ENCODE measurements at regions not wholly inside any gene's neighbourhood (a gene's known extent, or its start where the extent isn't known, plus 50 kb on each side); places are given as distances from the start of the nearest gene placed in this dataset.
"Not testable (repeated sequence)": the region's sequence is repeated elsewhere in the genome, so short reads cannot be mapped to it uniquely, and the experiment has no call there.

GRCh38 chr9:63912451-63912850 lies 1372.6 kb downstream of the FOXD4L5 start:
- not testable (repeated sequence) for H3K4me3 ChIP-seq, H3K27me3 ChIP-seq, H3K9me3 ChIP-seq, H3K36me3 ChIP-seq, DNase-seq

- not testable (repeated sequence) for H3K4me3 ChIP-seq, H3K9me3 ChIP-seq, H3K36me3 ChIP-seq, H3K27me3 ChIP-seq, DNase-seq
These were observed 1375.9 kb downstream of the FOXD4L5 start for GRCh38 chr9:63909076-63909475.

GRCh38 chr9:63899637-63900190 lies 1385.3 kb downstream of the FOXD4L5 start:
- not testable (repeated sequence) for H3K27me3 ChIP-seq, DNase-seq, H3K36me3 ChIP-seq, H3K4me3 ChIP-seq, H3K9me3 ChIP-seq

- H3K36me3 ChIP-seq, H3K4me3 ChIP-seq, H3K9me3 ChIP-seq, DNase-seq, H3K27me3 ChIP-seq: not testable (repeated sequence)
These were observed 1403.6 kb downstream of the FOXD4L5 start for GRCh38 chr9:63881386-63881785.

- H3K36me3 ChIP-seq, H3K9me3 ChIP-seq, H3K4me3 ChIP-seq, DNase-seq, H3K27me3 ChIP-seq: not testable (repeated sequence)
These were observed 1408.6 kb downstream of the FOXD4L5 start for GRCh38 chr9:63876380-63876779.

- Histone ChIP-seq H3K27me3 (no peaks in the 10 kb centered on the region), H3K4me3 (no peak overlapping the region)
- no peak for DNase-seq
These were observed 1425.4 kb downstream of the FOXD4L5 start for GRCh38 chr9:63859475-63860215.

GRCh38 chr9:63859090-63859474 lies 1425.9 kb downstream of the FOXD4L5 start:
- not testable (repeated sequence) for H3K27me3 ChIP-seq, H3K4me3 ChIP-seq, H3K9me3 ChIP-seq, H3K36me3 ChIP-seq, DNase-seq

More at GRCh38 chr9:63859475-63860215, 1425.4 kb downstream of the FOXD4L5 start:
- H3K36me3 ChIP-seq = no peaks in the 10 kb centered on the region
- H3K9me3 ChIP-seq = no peaks in the 10 kb centered on the region

- not testable (repeated sequence) for H3K27me3 ChIP-seq, H3K9me3 ChIP-seq, DNase-seq, H3K4me3 ChIP-seq, H3K36me3 ChIP-seq
These were observed 1431.8 kb downstream of the FOXD4L5 start for GRCh38 chr9:63853140-63853751.

- not testable (repeated sequence) for H3K9me3 ChIP-seq, DNase-seq
These were observed 1460.2 kb downstream of the FOXD4L5 start for GRCh38 chr9:63824804-63825203.

GRCh38 chr9:63823375-63824201 lies 1461.4 kb downstream of the FOXD4L5 start:
- not testable (repeated sequence) for DNase-seq, H3K9me3 ChIP-seq, H3K36me3 ChIP-seq, H3K27me3 ChIP-seq, H3K4me3 ChIP-seq

More at GRCh38 chr9:63824804-63825203, 1460.2 kb downstream of the FOXD4L5 start:
- H3K4me3 ChIP-seq, H3K27me3 ChIP-seq, H3K36me3 ChIP-seq: not testable (repeated sequence)

GRCh38 chr9:63822615-63823374 lies 1462.2 kb downstream of the FOXD4L5 start:
- peak; percentile 14 for DNase-seq
- not testable (repeated sequence) for H3K4me3 ChIP-seq, H3K9me3 ChIP-seq, H3K27me3 ChIP-seq, H3K36me3 ChIP-seq

- not testable (repeated sequence) for H3K4me3 ChIP-seq, DNase-seq, H3K27me3 ChIP-seq, H3K36me3 ChIP-seq, H3K9me3 ChIP-seq
These were observed 1463.7 kb downstream of the FOXD4L5 start for GRCh38 chr9:63821293-63821692.

GRCh38 chr9:63820882-63821281 lies 1464.1 kb downstream of the FOXD4L5 start:
- not testable (repeated sequence) for H3K27me3 ChIP-seq, H3K4me3 ChIP-seq, H3K36me3 ChIP-seq, H3K9me3 ChIP-seq, DNase-seq

- H3K36me3 ChIP-seq, H3K9me3 ChIP-seq, DNase-seq, H3K27me3 ChIP-seq, H3K4me3 ChIP-seq: not testable (repeated sequence)
These were observed 1464.6 kb downstream of the FOXD4L5 start for GRCh38 chr9:63820383-63820782.

GRCh38 chr9:63817622-63818518 lies 1467.1 kb downstream of the FOXD4L5 start:
- Histone ChIP-seq H3K4me3 (no peak overlapping the region), H3K36me3 (no peaks in the 10 kb centered on the region), H3K9me3 (no peaks in the 10 kb centered on the region), H3K27me3 (no peaks in the 10 kb centered on the region)
- DNase-seq = no peak

Data from MG63 (cell line).